Adrenal gland (tissue), 9 donors: ENCODE measurements at regions not wholly inside any gene's neighbourhood (a gene's known extent, or its start where the extent isn't known, plus 50 kb on each side); places are given as distances from the start of the nearest gene placed in this dataset.

ENCODE experiments used
- DNase-seq, 7 donors: peaks; one replicate each; pipeline ENCODE4 v3.0.0-alpha.2; 2019 to 2020
- H3K27ac ChIP-seq, 5 donors: fragments of 200-600 bp; sonication (generic) in 4 of 5; 1 replicate in 3 of 5; 2 replicates in 2 of 5; pipeline versions ENCODE4 v1.5.1 to v1.8.0; 2016 to 2020; ENCODE audit warnings: mild to moderate bottlenecking in 1 of 5
- H3K27me3 ChIP-seq: fragments of 200-600 bp; 2 replicates; pipeline ENCODE4 v1.8.0; 2021
- H3K36me3 ChIP-seq, 2 donors: fragments of 200-600 bp; replicated peaks in 1 of 2; 1 replicate in 1 of 2; 2 replicates in 1 of 2; pipeline versions ENCODE4 v1.5.1 to v1.8.0; 2018 to 2022
- H3K4me1 ChIP-seq, 2 donors: fragments of 200-600 bp; replicated peaks in 1 of 2; 1 replicate in 1 of 2; 2 replicates in 1 of 2; pipeline versions ENCODE4 v1.5.1 to v1.8.0; 2018 to 2021
- H3K4me3 ChIP-seq, 4 donors: fragments of 200-600 bp; sonication (generic) in 3 of 4; one replicate each; pipeline ENCODE4 v1.5.1; 2016 to 2018
- H3K9me3 ChIP-seq, 3 donors: fragments of 200-600 bp; sonication (generic) in 1 of 3; replicated peaks in 1 of 3; 1 replicate in 2 of 3; 2 replicates in 1 of 3; pipeline versions ENCODE4 v1.5.1 to v1.8.0; 2016 to 2021
- CTCF ChIP-seq, 6 experiments: fragments of 450-650 bp in 4 of 6; fragments of 200-600 bp in 2 of 6; sonication (generic) in 1 of 6; IDR thresholded peaks; 1 replicate in 5 of 6; 2 replicates in 1 of 6; pipeline versions ENCODE4 v1.5.1 to v1.8.0; 2016 to 2021; ENCODE audit warnings: antibody characterized with exemption in 6 of 6, mild to moderate bottlenecking in 2 of 6, moderate library complexity in 1 of 6
- POLR2A ChIP-seq, 2 donors: fragments of 450-650 bp; IDR thresholded peaks; one replicate each; pipeline ENCODE4 v1.6.1; 2017; ENCODE audit warnings: antibody characterized with exemption in 2 of 2, mild to moderate bottlenecking in 2 of 2, moderate library complexity in 1 of 2
- WGBS, 4 donors: extraction: QIAGEN DNeasy Blood & Tissue Kit in 2 of 4; methylation state at CpG; one replicate each; pipeline versions ENCODE4 v1.1.5 to v1.1.7; 2013 to 2017; 5-methylcytosine and 5-hydroxymethylcytosine counted together
- intact Hi-C, 2 donors: fragments of 100-400 bp; cut with DNase I; formaldehyde crosslinking; loops; one replicate each; pipeline versions ENCODE4 v1.14.1 to v1.15.0; 2022 to 2023
- donor health status: healthy with polysubstance abuse.
- donor health status: Bipolar disorder and iron deficiency.
- donor health status: DM: yes; HTN: yes; CAD: no.
- donor health status: DM: no; HTN: no; CAD: no.
- donor health status: DM: no; HTN: no; CAD: no.

GRCh38 chr1:188889166-188889565 lies 1588.5 kb downstream of the BRINP3 start:
- TF ChIP-seq CTCF (IDR thresholded peaks at IDR 0.05) = no peak
- TF ChIP-seq POLR2A (IDR thresholded peaks at IDR 0.05) = no peak
- DNase-seq = no peak
- Histone ChIP-seq H3K27me3 (no peaks in the 10 kb centered on the region), H3K27ac (no peak overlapping the region), H3K4me3 (no peak overlapping the region), H3K9me3 (no peaks in the 10 kb centered on the region), H3K36me3 (no peaks in the 10 kb centered on the region), H3K4me1 (no peaks in the 10 kb centered on the region)
- intact Hi-C loops = no loop called here
- 71 to 89% (median 86%) methylated on average over 7 of the region's 7 CpGs for WGBS, 4 donors

- intact Hi-C loops = no loop called here
Measured at GRCh38 chr1:188891958-188892357, 1585.7 kb downstream of the BRINP3 start.

GRCh38 chr1:188895611-188896010 lies 1582.1 kb downstream of the BRINP3 start:
- H3K4me3 ChIP-seq = no peak overlapping the region
- no peaks in the 10 kb centered on the region for H3K27me3 ChIP-seq
- no peaks in the 10 kb centered on the region for H3K36me3 ChIP-seq
- H3K27ac ChIP-seq = no peak overlapping the region
- TF ChIP-seq CTCF (IDR thresholded peaks at IDR 0.05) (no peak), POLR2A (IDR thresholded peaks at IDR 0.05) (no peak)
- no peak for DNase-seq
- intact Hi-C loops = no loop called here
- no peaks in the 10 kb centered on the region for H3K4me1 ChIP-seq
- WGBS, 4 donors = 62 to 66% (median 65%) methylated on average over 3 of the region's 3 CpGs
- H3K9me3 ChIP-seq = no peaks in the 10 kb centered on the region

More at GRCh38 chr1:188891958-188892357, 1585.7 kb downstream of the BRINP3 start:
- WGBS, 4 donors = 86 to 94% (median 92%) methylated on average over 4 of the region's 4 CpGs
- Histone ChIP-seq H3K4me3 (no peak overlapping the region), H3K27me3 (no peaks in the 10 kb centered on the region), H3K9me3 (no peaks in the 10 kb centered on the region), H3K36me3 (no peaks in the 10 kb centered on the region), H3K4me1 (no peaks in the 10 kb centered on the region), H3K27ac (no peak overlapping the region)
- TF ChIP-seq POLR2A (IDR thresholded peaks at IDR 0.05) = no peak
- TF ChIP-seq CTCF (IDR thresholded peaks at IDR 0.05) = no peak
- no peak for DNase-seq

- DNase-seq = no peak
- H3K4me3 ChIP-seq = no peak overlapping the region
- no peaks in the 10 kb centered on the region for H3K27me3 ChIP-seq
- no peak overlapping the region for H3K27ac ChIP-seq
- H3K4me1 ChIP-seq = peaks cover 0 to 6% of the 10 kb centered on the region in 2 donors
- H3K36me3 ChIP-seq = no peaks in the 10 kb centered on the region
- no peaks in the 10 kb centered on the region for H3K9me3 ChIP-seq
- TF ChIP-seq POLR2A (IDR thresholded peaks at IDR 0.05) (no peak), CTCF (IDR thresholded peaks at IDR 0.05) (no peak)
- intact Hi-C loops = no loop called here
Measured at GRCh38 chr1:188903241-188903640, 1574.4 kb downstream of the BRINP3 start.
